SJSA1 (cell line): ENCODE measurements at regions not wholly inside any gene's neighbourhood (a gene's known extent, or its start where the extent isn't known, plus 50 kb on each side); places are given as distances from the start of the nearest gene placed in this dataset.
A peak's percentile ranks its signal among the peaks of the same experiment; 100 is the strongest.

Experiments
- DNase-seq, 2 experiments: peaks; one replicate each; pipeline ENCODE4 v3.0.0-alpha.2; 2015 to 2020; ENCODE audit warnings: low spot score in 2 of 2, low read depth in 1 of 2
- H3K27ac ChIP-seq: fragments of 250-450 bp; sonication (Bioruptor Pico); 2 replicates; pipeline ENCODE4 v1.5.1; 2020; ENCODE audit warnings: mild to moderate bottlenecking, moderate library complexity
- H3K27me3 ChIP-seq: fragments of 250-450 bp; sonication (Bioruptor Pico); replicated peaks from 2 replicates; pipeline ENCODE4 v1.5.1; 2020; ENCODE audit warnings: mild to moderate bottlenecking, moderate library complexity
- H3K36me3 ChIP-seq: fragments of 250-450 bp; sonication (Bioruptor Pico); 2 replicates; pipeline ENCODE4 v1.5.1; 2020; ENCODE audit warnings: mild to moderate bottlenecking
- H3K4me1 ChIP-seq: fragments of 250-450 bp; sonication (Bioruptor Pico); replicated peaks from 2 replicates; pipeline ENCODE4 v1.6.1; 2021; ENCODE audit warnings: mild to moderate bottlenecking
- H3K4me3 ChIP-seq: fragments of 250-450 bp; sonication (Bioruptor Pico); 2 replicates; pipeline ENCODE4 v1.5.1; 2020; ENCODE audit warnings: mild to moderate bottlenecking
- H3K9me3 ChIP-seq: fragments of 250-450 bp; sonication (Bioruptor Pico); replicated peaks from 2 replicates; pipeline ENCODE4 v1.5.1; 2020; ENCODE audit warnings: mild to moderate bottlenecking

- DNase-seq = no peak
- Histone ChIP-seq H3K36me3 (no peaks in the 10 kb centered on the region), H3K27ac (no peak overlapping the region), H3K9me3 (no peaks in the 10 kb centered on the region), H3K4me3 (no peak overlapping the region), H3K27me3 (no peaks in the 10 kb centered on the region), H3K4me1 (no peaks in the 10 kb centered on the region)
These were observed 218.6 kb downstream of the HRH4 start for GRCh38 chr18:24679062-24679461.

GRCh38 chr18:24683925-24684324 lies 223.5 kb downstream of the HRH4 start:
- Histone ChIP-seq H3K9me3 (no peaks in the 10 kb centered on the region), H3K36me3 (no peaks in the 10 kb centered on the region), H3K4me3 (no peak overlapping the region), H3K27me3 (no peaks in the 10 kb centered on the region), H3K27ac (no peak overlapping the region), H3K4me1 (no peaks in the 10 kb centered on the region)
- no peak for DNase-seq

DNA sequence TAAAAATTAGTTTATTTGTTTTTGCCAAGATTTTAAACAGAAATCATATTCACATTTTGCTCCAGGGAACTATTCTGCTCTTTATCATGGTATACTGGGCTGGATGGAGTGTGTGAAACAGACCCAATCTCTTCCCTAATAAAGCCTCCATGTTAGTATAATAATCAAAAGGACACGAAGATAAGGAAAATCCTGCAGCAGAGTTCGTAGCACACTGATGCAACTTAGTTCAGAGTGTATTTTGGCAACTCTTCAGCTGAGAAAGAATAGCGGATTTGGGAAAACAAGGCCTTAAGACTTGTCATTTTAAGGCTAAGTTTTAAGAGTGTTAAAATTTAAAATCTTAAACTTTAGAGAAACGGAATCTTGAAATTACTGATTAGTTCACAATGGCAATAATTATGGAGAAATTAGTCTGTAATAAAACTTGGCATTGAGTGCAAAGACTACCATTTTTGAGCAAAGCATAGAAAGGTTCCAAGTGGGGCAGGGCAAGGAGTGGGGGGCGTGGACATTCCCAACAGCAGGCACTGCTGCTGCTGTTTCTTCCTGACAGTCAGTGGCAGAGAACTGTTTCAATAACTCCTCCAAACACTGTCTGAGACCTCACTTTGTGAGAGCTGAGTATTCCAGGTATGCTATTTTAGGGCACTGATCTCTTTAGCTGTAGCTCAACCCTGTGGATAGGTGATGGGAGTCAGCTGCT lies 225.0 kb downstream of the HRH4 start:
- no peak overlapping the region for H3K27ac ChIP-seq
- no peaks in the 10 kb centered on the region for H3K9me3 ChIP-seq
- H3K27me3 ChIP-seq = no peaks in the 10 kb centered on the region
- no peaks in the 10 kb centered on the region for H3K36me3 ChIP-seq
- H3K4me1 ChIP-seq = no peaks in the 10 kb centered on the region
- DNase-seq = no peak
- H3K4me3 ChIP-seq = no peak overlapping the region

DNA sequence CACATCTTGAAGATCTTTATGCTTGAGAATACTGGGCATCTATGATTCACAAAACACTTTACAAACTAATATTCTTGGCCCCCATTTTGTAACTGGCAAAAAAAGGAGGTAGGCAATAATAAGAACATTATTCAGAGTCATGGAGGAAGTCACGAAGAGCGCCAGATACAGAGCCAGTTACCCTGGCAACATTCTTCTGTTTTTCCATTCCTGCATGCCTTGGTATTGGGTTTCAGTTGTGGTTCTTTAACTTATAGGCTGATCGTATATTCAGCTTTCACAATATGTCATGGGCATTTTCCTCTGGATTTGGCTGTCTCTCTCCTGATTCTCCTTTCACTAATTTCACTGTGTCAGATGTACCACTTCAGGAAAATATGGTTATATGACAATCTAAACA lies 234.7 kb downstream of the HRH4 start:
- Histone ChIP-seq H3K27ac (no peak overlapping the region), H3K4me1 (no peaks in the 10 kb centered on the region), H3K36me3 (no peaks in the 10 kb centered on the region), H3K4me3 (no peak overlapping the region), H3K27me3 (no peaks in the 10 kb centered on the region), H3K9me3 (no peaks in the 10 kb centered on the region; the same call in 1 of the 2 replicates)
- no peak for DNase-seq

DNA sequence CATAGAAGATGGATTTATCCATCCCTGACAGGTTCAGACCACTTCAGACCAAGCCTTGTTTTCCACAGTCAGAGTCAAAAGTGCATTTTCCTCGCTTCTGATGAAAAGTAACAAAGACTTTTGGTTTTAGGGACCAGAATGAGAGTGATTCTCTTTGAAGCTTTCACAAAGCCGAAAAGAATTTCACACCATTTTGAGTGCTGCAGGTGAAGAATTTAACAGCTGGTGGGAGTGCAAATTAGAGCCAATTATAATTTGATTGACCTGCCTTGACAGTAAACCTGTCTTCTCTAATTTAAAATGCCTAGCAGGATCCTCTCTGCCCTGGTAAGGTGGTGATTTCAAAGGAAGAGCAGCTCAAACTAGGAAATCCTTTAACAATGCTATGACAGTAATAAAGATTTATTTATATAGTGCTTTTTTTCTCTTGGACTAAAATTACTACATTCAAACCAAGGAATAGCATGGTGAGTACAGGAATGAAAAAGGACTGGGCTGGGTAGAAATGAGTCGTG lies 241.6 kb downstream of the HRH4 start:
- H3K27ac ChIP-seq = no peak overlapping the region
- no peaks in the 10 kb centered on the region for H3K36me3 ChIP-seq
- H3K9me3 ChIP-seq = no peaks in the 10 kb centered on the region
- H3K27me3 ChIP-seq = no peaks in the 10 kb centered on the region
- no peak for DNase-seq
- no peak overlapping the region for H3K4me3 ChIP-seq
- no peaks in the 10 kb centered on the region for H3K4me1 ChIP-seq

GRCh38 chr18:24703316-24703715 lies 242.9 kb downstream of the HRH4 start:
- H3K4me1 ChIP-seq = no peaks in the 10 kb centered on the region
- H3K27me3 ChIP-seq = no peaks in the 10 kb centered on the region
- no peaks in the 10 kb centered on the region for H3K9me3 ChIP-seq
- H3K4me3 ChIP-seq = no peak overlapping the region
- H3K27ac ChIP-seq = no peak overlapping the region
- no peaks in the 10 kb centered on the region for H3K36me3 ChIP-seq
- DNase-seq = no peak

DNA sequence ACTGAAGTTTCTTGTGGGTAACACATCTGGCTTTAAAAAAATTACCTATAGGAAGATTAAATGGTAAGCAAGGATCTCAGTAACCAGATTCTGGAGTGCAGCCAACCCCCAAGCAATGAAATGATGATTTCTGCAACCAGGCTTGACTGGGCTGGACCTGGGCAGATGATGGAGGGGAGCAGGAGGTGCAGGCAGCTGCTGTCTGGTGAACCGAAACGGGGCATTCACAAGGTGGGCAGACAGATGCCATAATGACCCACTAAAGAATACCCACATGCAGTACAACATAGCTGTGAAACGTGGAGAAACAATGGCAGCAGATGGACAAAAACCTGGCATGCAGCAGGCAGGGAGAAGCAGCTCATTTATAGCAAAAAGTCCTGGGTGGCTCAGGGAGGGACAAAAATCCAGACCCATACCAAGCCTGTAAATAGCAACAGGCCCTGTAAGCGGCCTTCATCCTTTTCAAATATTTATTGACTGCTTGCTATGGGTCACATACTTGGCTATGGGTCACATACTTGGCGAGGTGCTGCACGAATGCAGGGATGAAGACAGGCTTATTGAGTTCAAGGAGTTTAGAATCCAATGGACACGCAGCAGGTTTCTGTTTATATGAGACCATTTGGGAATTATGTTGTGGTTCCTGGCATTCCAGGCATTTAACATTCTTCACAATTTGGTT lies 244.7 kb downstream of the HRH4 start:
- DNase-seq = peak in 1 of 2 experiments; percentile 5
- Histone ChIP-seq H3K27me3 (no peaks in the 10 kb centered on the region), H3K36me3 (no peaks in the 10 kb centered on the region), H3K9me3 (no peaks in the 10 kb centered on the region), H3K4me3 (no peak overlapping the region), H3K27ac (no peak overlapping the region), H3K4me1 (no peaks in the 10 kb centered on the region)

GRCh38 chr18:24710474-24710873 lies 250.0 kb downstream of the HRH4 start:
- no peaks in the 10 kb centered on the region for H3K9me3 ChIP-seq
- no peaks in the 10 kb centered on the region for H3K36me3 ChIP-seq
- H3K4me1 ChIP-seq = no peaks in the 10 kb centered on the region
- H3K27me3 ChIP-seq = no peaks in the 10 kb centered on the region
- no peak for DNase-seq
- H3K27ac ChIP-seq = no peak overlapping the region
- no peak overlapping the region for H3K4me3 ChIP-seq

- Histone ChIP-seq H3K36me3 (no peaks in the 10 kb centered on the region), H3K4me3 (no peak overlapping the region), H3K4me1 (no peaks in the 10 kb centered on the region), H3K9me3 (no peaks in the 10 kb centered on the region), H3K27me3 (no peaks in the 10 kb centered on the region), H3K27ac (no peak overlapping the region)
- no peak for DNase-seq
These were observed 259.4 kb downstream of the HRH4 start for GRCh38 chr18:24719791-24720190.

DNA sequence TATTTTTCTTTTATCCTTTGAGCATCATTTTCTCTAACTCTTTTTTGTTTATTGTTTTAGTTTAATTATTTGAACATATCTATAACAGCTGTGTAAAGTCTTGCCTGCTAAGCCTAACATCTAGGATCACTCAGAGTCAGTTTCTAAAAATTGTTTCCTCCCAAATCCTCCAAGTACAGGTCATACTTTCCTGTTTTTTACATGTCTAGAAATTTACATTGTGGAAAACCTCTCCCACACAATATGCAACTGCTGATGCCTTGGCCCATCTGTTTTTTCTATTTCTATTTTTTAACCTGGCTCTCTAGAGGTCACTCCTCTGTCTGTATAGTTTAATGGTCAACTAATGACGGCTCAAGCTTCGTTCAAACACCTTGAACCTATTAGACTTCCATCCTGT lies 261.0 kb downstream of the HRH4 start:
- no peak for DNase-seq
- Histone ChIP-seq H3K9me3 (no peaks in the 10 kb centered on the region), H3K27me3 (no peaks in the 10 kb centered on the region), H3K36me3 (no peaks in the 10 kb centered on the region), H3K4me1 (no peaks in the 10 kb centered on the region), H3K27ac (no peak overlapping the region), H3K4me3 (no peak overlapping the region)

DNA sequence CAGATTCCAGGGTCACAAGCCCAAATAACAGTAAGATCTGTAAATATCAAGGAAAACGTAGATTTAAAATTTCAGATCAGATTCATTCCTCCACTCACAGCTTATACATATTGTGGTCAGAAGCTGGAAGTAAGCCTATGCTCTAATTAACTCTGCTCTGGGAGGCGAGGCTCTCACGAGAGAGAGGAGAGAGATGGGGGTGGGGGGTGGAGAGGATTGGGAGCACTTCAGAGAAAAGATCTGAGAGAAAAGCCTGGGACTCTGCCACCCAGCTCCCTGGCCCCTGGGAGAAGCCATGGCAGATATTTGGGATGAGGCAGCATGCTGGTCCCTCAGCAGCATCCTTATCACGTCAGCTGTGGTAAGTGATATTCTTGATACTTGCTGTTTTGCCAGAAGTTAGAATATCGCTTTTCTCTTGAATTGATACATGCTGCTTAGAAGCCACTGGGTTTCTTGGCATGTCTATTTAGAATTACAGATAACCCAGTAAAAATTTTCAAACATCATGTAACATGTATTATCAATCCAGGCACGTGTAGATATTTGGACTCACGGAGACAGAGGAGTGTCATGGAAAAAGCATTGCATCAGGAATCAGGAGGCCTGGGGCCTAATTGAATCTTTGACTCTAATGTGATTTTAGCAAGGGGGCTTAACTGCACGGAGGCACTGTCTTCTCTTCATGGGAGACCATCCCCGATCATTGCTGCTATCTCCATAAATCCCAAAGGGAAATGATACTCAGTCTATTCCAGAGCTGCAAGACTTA lies 265.4 kb downstream of the HRH4 start:
- Histone ChIP-seq H3K4me3 (no peak overlapping the region), H3K27me3 (no peaks in the 10 kb centered on the region), H3K4me1 (no peaks in the 10 kb centered on the region), H3K9me3 (no peaks in the 10 kb centered on the region), H3K27ac (no peak overlapping the region), H3K36me3 (no peaks in the 10 kb centered on the region)
- no peak for DNase-seq

- Histone ChIP-seq H3K4me3 (no peak overlapping the region), H3K36me3 (no peaks in the 10 kb centered on the region), H3K27ac (no peak overlapping the region), H3K4me1 (no peaks in the 10 kb centered on the region), H3K9me3 (no peaks in the 10 kb centered on the region), H3K27me3 (no peaks in the 10 kb centered on the region)
- DNase-seq = peak; percentile 28 to 53
These were observed 266.5 kb downstream of the HRH4 start for GRCh38 chr18:24726727-24727492.

GRCh38 chr18:24727685-24728084 lies 267.2 kb downstream of the HRH4 start:
- Histone ChIP-seq H3K4me3 (no peak overlapping the region), H3K9me3 (no peaks in the 10 kb centered on the region), H3K4me1 (no peaks in the 10 kb centered on the region), H3K36me3 (no peaks in the 10 kb centered on the region), H3K27me3 (no peaks in the 10 kb centered on the region), H3K27ac (no peak overlapping the region)
- no peak for DNase-seq
